Liver (tissue), 3 donors: ENCODE measurements at regions not wholly inside any gene's neighbourhood (a gene's known extent, or its start where the extent isn't known, plus 50 kb on each side); places are given as distances from the start of the nearest gene placed in this dataset.

Source experiments
- EGR1 ChIP-seq, 2 donors: IDR thresholded peaks; 2 replicates each; pipeline ENCODE4 v1.6.1; 2016 to 2018; ENCODE audit warnings: antibody characterized with exemption in 2 of 2, low read depth in 2 of 2
- HNF4G ChIP-seq: IDR thresholded peaks from 2 replicates; pipeline ENCODE4 v1.6.1; 2016; ENCODE audit warnings: antibody characterized with exemption
- JUND ChIP-seq, 2 donors: IDR thresholded peaks; 2 replicates each; pipeline ENCODE4 v1.6.1; 2016; ENCODE audit warnings: antibody characterized with exemption in 2 of 2
- RAD21 ChIP-seq, 2 donors: IDR thresholded peaks; 2 replicates each; pipeline ENCODE4 v1.6.1; 2016; ENCODE audit warnings: antibody characterized with exemption in 2 of 2, mild to moderate bottlenecking in 2 of 2
- TF ChIP-seq, protein P1 (sequence below): fragments of 150-350 bp; IDR thresholded peaks from 2 replicates; pipeline ENCODE4 v1.5.1; 2017; ENCODE audit warnings: improper control_type of control experiment, low read depth, low read length; ENCODE audit not compliant: missing input control
- donor health status: healthy.
- donor health status: healthy.

DNA sequence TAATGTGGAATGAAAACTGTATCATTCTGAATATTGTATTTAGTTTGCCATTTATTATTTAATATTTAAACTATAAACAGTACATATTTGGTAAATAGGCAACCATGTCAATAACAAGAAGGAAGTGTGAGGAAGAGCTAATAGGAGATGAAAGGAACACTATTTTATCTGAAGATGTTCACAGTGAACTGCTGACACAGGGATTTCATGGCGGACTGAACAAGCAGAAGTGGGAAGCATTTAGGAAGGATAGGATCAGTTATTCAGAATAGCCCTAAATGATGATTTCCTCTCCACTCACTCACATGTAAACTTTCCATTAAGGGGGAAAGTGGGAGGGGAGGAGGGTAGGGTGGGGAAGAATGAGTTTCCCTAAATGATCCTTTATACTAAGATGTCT is 682.4 kb downstream of the TOX3 start:
- no peak for TF ChIP-seq HNF4G
- no peak for TF ChIP-seq JUND (IDR thresholded peaks at IDR 0.05)
- TF ChIP-seq, protein P1, sequence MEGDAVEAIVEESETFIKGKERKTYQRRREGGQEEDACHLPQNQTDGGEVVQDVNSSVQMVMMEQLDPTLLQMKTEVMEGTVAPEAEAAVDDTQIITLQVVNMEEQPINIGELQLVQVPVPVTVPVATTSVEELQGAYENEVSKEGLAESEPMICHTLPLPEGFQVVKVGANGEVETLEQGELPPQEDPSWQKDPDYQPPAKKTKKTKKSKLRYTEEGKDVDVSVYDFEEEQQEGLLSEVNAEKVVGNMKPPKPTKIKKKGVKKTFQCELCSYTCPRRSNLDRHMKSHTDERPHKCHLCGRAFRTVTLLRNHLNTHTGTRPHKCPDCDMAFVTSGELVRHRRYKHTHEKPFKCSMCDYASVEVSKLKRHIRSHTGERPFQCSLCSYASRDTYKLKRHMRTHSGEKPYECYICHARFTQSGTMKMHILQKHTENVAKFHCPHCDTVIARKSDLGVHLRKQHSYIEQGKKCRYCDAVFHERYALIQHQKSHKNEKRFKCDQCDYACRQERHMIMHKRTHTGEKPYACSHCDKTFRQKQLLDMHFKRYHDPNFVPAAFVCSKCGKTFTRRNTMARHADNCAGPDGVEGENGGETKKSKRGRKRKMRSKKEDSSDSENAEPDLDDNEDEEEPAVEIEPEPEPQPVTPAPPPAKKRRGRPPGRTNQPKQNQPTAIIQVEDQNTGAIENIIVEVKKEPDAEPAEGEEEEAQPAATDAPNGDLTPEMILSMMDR, result no peak
- no peak for TF ChIP-seq RAD21 (IDR thresholded peaks at IDR 0.05)
- no peak for TF ChIP-seq EGR1 (IDR thresholded peaks at IDR 0.05; ENCODE audit: low read depth in 2 of 2)
